Transverse colon (tissue), 4 donors: ENCODE measurements at regions not wholly inside any gene's neighbourhood (a gene's known extent, or its start where the extent isn't known, plus 50 kb on each side); places are given as distances from the start of the nearest gene placed in this dataset.

Source experiments
- DNase-seq: peaks from one replicate; pipeline ENCODE4 v3.0.0-alpha.2; 2019
- H3K27ac ChIP-seq, 4 donors: fragments of 200-600 bp; sonication (generic); 2 replicates each; pipeline ENCODE4 v1.5.1; 2016 to 2018; ENCODE audit warnings: inconsistent platforms in 4 of 4
- H3K27me3 ChIP-seq: fragments of 200-600 bp; sonication (generic); 2 replicates; pipeline ENCODE4 v1.5.1; 2017; ENCODE audit warnings: inconsistent platforms
- H3K36me3 ChIP-seq, 4 donors: fragments of 200-600 bp; sonication (generic); 2 replicates each; pipeline ENCODE4 v1.5.1; 2017 to 2019; ENCODE audit warnings: inconsistent platforms in 4 of 4
- H3K4me1 ChIP-seq, 4 donors: fragments of 200-600 bp; sonication (generic); 2 replicates each; pipeline ENCODE4 v1.5.1; 2017 to 2020; ENCODE audit warnings: inconsistent platforms in 4 of 4
- H3K4me3 ChIP-seq, 4 donors: fragments of 200-600 bp; sonication (generic); 1 replicate in 1 of 4; 2 replicates in 3 of 4; pipeline versions ENCODE4 v1.5.1 to v1.6.1; 2017 to 2019; ENCODE audit warnings: inconsistent platforms in 4 of 4
- H3K9me3 ChIP-seq, 2 donors: fragments of 200-600 bp; sonication (generic); 2 replicates each; pipeline ENCODE4 v1.5.1; 2017 to 2019; ENCODE audit warnings: inconsistent platforms in 2 of 2
- EP300 ChIP-seq: sonication (generic); formaldehyde crosslinking; IDR thresholded peaks from one replicate; pipeline ENCODE4 v1.6.1; 2017; ENCODE audit warnings: antibody characterized with exemption, low read depth
- POLR2A ChIP-seq: fragments of 450-650 bp; IDR thresholded peaks from one replicate; pipeline ENCODE4 v1.6.1; 2016; ENCODE audit warnings: antibody characterized with exemption, mild to moderate bottlenecking, moderate library complexity
- POLR2AphosphoS5 ChIP-seq, 3 donors: sonication (generic); formaldehyde crosslinking; IDR thresholded peaks; one replicate each; pipeline ENCODE4 v1.6.1; 2016; ENCODE audit warnings: antibody characterized with exemption in 3 of 3
- WGBS, 2 donors: methylation state at CpG; one replicate each; pipeline ENCODE4 v1.1.5; 2018; ENCODE audit warnings: low coverage in 1 of 2; 5-methylcytosine and 5-hydroxymethylcytosine counted together
- in situ Hi-C, 4 donors: fragments of 200-750 bp; cut with MboI; loops; one replicate each; pipeline versions ENCODE4 v1.15.0 to v1.15.1; 2017; ENCODE audit warnings: low sequenced_read_pairs in 3 of 4, low pct_ligation_motif_present in 1 of 4, low pct_unique_long_range_greater_than_20kb in 1 of 4
- intact Hi-C: fragments of 100-400 bp; cut with DNase I; formaldehyde crosslinking; loops from one replicate; pipeline ENCODE4 v1.15.1; 2023; ENCODE audit warnings: low total_unique reads
- TF ChIP-seq, protein P1 (sequence below), 5 experiments: fragments of 200-600 bp in 3 of 5; fragments of 450-650 bp in 2 of 5; sonication (generic) in 3 of 5; IDR thresholded peaks; 1 replicate in 2 of 5; 2 replicates in 3 of 5; pipeline ENCODE4 v1.5.1; 2016 to 2017; ENCODE audit warnings: antibody characterized with exemption in 5 of 5, inconsistent platforms in 3 of 5, mild to moderate bottlenecking in 2 of 5, moderate library complexity in 1 of 5

DNA sequence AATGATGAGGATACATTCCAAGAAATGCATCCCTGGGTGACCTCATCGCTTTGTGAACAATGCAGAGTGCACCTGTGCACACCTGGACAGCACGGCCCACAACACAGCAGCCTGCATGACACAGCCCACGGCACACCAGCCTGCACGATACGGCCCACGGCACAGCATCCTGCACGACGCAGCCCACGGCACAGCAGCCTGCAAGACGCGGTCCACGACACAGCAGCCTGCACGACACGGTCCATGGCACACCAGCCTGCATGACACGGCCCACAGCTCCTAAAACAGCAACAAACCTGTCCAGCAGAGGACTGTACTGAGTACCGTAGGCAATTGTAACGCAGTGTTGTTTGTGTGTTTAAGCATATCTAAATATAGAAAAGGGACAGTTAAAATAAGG lies 134.7 kb upstream of the PPP2R2D start:
- intact Hi-C loops = no loop called here
- H3K9me3 ChIP-seq = no peaks in the 10 kb centered on the region
- no peaks in the 10 kb centered on the region for H3K36me3 ChIP-seq
- DNase-seq = no peak
- H3K27me3 ChIP-seq = no peaks in the 10 kb centered on the region
- H3K4me1 ChIP-seq = no peaks in the 10 kb centered on the region
- in situ Hi-C loops = no loop called here
- H3K27ac ChIP-seq = no peak overlapping the region
- no peak overlapping the region for H3K4me3 ChIP-seq
- 83% methylated on average over 17 of the region's 17 CpGs; no CpG with 5 or more reads in 1 of the 2 donors for WGBS, 2 donors
- TF ChIP-seq EP300 (no peak), POLR2AphosphoS5 (IDR thresholded peaks at IDR 0.05) (no peak), POLR2A (no peak)
- TF ChIP-seq, protein P1, sequence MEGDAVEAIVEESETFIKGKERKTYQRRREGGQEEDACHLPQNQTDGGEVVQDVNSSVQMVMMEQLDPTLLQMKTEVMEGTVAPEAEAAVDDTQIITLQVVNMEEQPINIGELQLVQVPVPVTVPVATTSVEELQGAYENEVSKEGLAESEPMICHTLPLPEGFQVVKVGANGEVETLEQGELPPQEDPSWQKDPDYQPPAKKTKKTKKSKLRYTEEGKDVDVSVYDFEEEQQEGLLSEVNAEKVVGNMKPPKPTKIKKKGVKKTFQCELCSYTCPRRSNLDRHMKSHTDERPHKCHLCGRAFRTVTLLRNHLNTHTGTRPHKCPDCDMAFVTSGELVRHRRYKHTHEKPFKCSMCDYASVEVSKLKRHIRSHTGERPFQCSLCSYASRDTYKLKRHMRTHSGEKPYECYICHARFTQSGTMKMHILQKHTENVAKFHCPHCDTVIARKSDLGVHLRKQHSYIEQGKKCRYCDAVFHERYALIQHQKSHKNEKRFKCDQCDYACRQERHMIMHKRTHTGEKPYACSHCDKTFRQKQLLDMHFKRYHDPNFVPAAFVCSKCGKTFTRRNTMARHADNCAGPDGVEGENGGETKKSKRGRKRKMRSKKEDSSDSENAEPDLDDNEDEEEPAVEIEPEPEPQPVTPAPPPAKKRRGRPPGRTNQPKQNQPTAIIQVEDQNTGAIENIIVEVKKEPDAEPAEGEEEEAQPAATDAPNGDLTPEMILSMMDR (IDR thresholded peaks at IDR 0.05) = no peak

DNA sequence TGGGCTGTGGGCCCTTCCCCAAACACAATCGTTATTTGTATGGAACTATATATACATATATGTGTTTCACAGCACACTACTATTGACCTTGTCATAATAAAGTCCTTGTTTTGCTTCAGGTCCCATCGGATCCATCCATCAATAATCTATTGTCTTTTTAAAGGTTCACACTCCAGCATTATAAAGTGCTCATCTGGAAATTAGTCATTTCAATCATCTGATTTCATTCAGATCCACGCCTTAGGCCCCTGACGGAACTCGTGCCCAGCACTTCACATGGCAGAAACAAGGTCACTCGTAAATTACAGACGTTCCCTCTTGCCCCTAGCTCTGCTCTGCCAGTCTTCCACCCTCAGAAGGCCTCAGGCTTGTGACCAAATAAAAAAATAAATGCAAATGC lies 133.1 kb upstream of the PPP2R2D start:
- TF ChIP-seq POLR2AphosphoS5 (IDR thresholded peaks at IDR 0.05) (no peak), EP300 (no peak), POLR2A (no peak)
- TF ChIP-seq, protein P1 (IDR thresholded peaks at IDR 0.05) = no peak
- H3K4me3 ChIP-seq = no peak overlapping the region
- no peaks in the 10 kb centered on the region for H3K27me3 ChIP-seq
- intact Hi-C loops = no loop called here
- WGBS, 2 donors = 71 to 81% methylated on average over 2 to 7 of the region's 7 CpGs
- in situ Hi-C loops = no loop called here
- H3K9me3 ChIP-seq = no peaks in the 10 kb centered on the region
- no peak for DNase-seq
- H3K4me1 ChIP-seq = no peaks in the 10 kb centered on the region
- H3K27ac ChIP-seq = no peak overlapping the region
- no peaks in the 10 kb centered on the region for H3K36me3 ChIP-seq

DNA sequence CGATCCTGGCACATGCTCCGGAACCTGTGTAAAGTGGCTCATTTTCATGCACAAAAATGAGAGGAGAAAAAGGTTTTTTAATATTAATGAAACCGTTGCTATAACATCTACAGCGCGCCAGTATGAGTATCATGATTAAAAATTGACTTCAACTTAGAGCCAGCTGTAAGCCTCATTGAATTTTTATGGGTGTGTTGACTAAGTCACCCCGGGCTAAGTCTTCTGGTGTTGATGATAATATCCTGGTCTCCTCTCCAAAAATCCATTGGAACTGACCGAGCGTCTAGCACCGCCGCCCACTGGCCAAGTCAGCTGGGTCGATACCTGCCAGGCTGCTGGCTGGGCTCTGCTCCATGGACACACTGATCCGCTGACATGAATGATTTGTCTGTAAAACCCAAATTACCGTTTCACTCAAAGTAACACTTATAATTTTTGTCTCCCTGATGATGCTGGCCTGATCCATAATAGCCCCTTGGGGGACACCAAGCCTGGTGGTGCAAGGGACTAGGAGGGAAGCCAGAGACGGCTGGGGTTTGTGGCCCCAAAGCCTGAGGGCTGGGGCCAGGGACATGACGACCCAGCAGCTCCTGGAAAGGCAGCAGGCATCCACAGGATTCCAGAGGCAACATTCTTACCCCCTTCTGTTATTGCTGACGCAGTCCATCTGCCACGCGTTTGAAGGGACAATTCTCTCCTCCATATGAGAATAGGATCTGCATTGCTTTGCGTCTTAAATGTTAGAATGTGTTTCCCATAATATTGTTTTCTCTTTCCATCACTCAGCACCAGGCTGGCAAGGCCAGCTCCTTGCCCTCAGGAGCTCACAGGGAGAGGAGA lies 131.0 kb upstream of the PPP2R2D start:
- TF ChIP-seq, protein P1 (IDR thresholded peaks at IDR 0.05) = no peak
- TF ChIP-seq POLR2AphosphoS5 (IDR thresholded peaks at IDR 0.05) = no peak
- no peak for TF ChIP-seq EP300
- no peak for TF ChIP-seq POLR2A
- intact Hi-C loops = no loop called here
- no peak for DNase-seq
- Histone ChIP-seq H3K27ac (no peak overlapping the region), H3K4me3 (no peak overlapping the region), H3K27me3 (no peaks in the 10 kb centered on the region), H3K4me1 (no peaks in the 10 kb centered on the region), H3K9me3 (no peaks in the 10 kb centered on the region), H3K36me3 (no peaks in the 10 kb centered on the region)
- in situ Hi-C loops = no loop called here
- 40 to 77% methylated on average over 1 to 19 of the region's 19 CpGs for WGBS, 2 donors

DNA sequence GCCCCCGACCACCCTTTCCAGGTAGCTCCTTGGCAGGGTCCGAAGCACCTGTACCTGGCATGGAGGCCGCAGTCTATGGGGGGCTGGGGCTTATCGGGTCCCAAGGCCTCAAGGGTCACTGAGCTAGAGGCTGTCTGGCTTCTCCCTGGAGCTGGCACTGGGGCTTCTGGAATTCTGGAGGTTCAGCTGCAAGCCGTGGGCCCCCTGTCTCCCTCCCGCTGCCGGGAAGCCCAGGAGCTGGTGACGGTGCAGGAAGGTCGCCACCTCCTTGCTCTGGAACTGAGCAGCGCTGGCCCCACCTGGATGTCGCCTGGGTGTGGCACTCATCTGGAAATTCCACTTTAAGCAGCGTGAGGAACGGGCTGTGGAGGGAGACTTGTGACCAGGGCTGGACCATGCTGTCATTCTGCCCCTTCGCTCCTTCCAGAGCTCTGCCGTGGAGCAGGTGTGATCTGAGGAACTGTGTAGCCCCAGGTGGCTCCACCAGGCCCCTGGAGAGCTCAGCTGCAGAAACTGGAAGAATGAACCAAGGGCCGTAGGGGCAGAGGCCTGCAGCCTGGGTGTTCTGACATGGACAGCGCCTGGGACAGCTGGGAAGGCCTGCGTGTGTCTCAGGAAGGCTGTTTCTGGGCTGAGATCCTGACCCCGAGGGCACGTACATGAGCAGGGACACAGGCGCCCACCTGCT lies 129.7 kb upstream of the PPP2R2D start:
- in situ Hi-C loops (no loop called here), intact Hi-C loops (no loop called here)
- DNase-seq = no peak
- Histone ChIP-seq H3K9me3 (no peaks in the 10 kb centered on the region), H3K36me3 (no peaks in the 10 kb centered on the region), H3K27me3 (no peaks in the 10 kb centered on the region), H3K4me1 (no peaks in the 10 kb centered on the region), H3K27ac (no peak overlapping the region), H3K4me3 (no peak overlapping the region)
- TF ChIP-seq POLR2AphosphoS5 (IDR thresholded peaks at IDR 0.05) = no peak
- no peak for TF ChIP-seq EP300
- TF ChIP-seq, protein P1 (IDR thresholded peaks at IDR 0.05) = no peak
- no peak for TF ChIP-seq POLR2A
- 73% methylated on average over 21 of the region's 21 CpGs; no CpG with 5 or more reads in 1 of the 2 donors for WGBS, 2 donors
